ELR (cell line): ENCODE measurements at regions not wholly inside any gene's neighbourhood (a gene's known extent, or its start where the extent isn't known, plus 50 kb on each side); places are given as distances from the start of the nearest gene placed in this dataset.
A peak's percentile ranks its signal among the peaks of the same experiment; 100 is the strongest.

Experiments used
- DNase-seq: peaks from one replicate; pipeline ENCODE4 v3.0.0-alpha.2; 2015; ENCODE audit warnings: low read depth

DNA sequence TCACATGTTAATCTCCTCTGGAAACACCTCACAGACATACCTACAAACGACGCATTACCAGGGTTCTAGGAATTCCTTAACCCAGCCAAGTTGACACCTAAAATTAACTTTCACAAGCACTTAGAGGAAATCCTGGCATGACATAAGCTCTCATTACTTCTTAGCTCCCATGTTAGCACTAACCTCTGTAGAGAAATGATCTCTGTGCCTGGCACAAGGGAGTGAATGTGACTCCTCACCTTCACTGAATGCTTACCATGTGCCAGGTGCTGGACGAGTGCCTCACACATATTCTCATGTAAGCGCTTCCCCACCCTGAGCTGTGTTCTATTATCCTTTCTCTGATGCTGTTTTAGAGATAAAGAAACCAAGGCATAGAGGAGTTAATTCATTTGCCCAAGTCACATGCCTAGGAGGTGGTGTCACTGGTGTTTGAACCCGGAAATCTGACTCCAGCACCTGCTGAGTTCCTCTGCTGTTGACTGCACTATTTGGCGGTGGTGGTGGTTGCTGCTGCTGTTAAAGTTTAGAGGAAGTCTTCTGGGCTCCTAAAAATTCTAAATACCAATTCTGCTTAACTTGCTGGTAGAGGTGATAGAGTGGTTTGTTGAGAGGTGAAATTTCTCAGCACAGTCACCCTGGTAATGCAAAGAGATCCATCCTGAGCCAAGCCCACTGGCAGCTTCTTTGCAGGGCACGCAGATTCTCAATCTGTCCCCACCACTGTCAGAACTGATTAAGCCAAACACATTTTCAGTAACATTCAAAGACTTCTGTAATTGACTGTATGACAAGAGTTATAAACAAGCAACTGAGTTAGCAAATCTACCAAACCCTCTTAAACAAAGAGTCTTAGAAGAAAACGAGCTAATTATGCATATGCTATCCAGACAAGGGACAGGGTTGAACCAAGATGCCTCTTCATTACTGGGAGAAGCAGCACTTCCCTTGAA is 200.3 kb downstream of the CMPK2 start:
- no peak for DNase-seq

DNA sequence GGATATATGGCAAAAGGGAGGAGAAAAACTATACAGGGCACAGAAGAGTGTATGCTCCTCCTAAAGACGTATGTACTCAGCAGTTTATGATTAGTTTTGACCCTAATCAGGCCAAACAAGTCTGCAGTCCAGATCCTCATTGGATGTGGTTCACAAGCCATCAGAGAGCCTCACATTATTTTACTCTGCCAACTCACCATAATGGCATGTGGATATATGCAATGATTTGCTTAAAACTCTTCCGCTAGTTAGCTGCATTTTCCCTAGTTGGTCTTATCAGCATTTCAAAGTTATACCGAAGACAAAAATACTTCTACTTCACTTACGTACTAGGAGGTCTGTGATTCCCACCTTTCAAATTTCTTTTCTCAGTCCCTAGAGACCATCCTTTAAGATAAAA is 198.4 kb downstream of the CMPK2 start:
- DNase-seq: peak; percentile 1

DNA sequence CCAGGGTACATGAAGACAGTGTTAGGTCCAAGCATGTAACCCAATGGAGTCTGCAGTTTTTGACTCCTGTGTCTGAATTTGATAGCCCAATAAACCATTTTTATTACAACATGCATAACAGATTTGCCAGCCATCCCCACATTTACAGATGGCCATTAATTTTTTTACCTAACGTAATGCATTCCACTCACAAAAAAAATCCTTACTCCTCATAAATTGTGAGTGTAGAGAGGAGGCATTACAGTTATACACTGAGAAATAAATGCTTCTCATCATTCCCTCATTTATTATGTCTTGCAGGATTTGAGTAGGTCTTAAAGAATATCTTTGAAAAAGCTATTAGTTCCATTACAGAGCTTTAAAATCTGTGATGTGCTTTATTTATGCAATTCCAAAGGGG is 193.8 kb downstream of the CMPK2 start:
- DNase-seq: no peak

DNA sequence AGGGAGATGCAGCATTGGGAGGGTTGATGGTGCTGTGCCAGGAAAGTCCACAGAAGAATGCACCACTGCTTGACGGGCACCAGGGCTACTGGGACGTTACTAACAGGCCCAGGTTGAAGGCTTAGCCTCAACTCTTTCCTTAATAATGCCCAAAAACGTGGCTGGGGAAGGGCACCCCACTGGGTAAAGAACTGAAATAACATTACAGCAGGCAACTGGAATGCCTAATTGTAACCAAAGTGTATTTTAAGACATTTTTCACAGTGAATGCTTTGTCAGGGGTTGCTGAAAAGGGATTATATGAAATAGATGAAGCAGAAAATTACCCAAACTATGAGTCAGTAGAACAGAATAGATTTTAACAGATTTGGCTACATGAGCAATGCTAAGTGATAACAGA is 191.3 kb downstream of the CMPK2 start:
- no peak for DNase-seq

DNA sequence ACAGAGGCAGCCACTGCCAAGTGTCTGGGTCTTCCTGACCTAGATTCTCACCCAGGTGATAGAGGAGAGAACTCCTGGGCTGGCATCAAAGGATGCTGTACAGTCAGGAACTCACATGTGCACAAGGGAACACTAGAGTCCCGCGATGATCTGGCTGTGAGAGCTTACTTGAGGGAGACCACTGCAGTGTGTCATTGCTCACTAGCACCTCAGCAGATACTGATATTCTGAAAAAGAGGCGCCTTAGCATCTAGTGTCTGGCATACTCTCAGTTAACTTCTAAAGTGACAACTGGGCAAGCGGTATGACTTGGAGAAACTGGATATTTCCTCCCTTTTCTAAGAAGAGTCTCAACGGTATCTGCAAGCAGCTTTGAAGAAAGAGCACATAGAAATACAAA is 189.9 kb downstream of the CMPK2 start:
- DNase-seq: no peak

DNA sequence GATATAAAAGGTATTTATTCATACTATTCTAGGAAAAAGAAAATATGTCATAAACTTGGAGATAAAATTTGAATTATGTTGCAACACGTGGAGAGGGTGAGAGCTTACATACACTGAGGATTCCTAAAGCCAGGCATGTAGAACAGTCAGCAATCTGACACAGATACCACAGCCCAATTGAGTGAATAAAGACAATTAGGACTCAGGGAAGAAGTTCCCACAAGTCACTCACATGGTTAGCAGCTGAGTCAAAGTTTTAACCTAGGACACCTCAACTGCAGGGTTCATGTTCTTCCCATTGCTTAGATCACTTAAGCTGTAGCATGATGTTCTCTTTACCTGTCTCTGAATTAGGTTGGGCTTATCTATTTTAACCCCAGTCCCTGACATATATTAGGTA is 189.5 kb downstream of the CMPK2 start:
- DNase-seq: no peak

DNA sequence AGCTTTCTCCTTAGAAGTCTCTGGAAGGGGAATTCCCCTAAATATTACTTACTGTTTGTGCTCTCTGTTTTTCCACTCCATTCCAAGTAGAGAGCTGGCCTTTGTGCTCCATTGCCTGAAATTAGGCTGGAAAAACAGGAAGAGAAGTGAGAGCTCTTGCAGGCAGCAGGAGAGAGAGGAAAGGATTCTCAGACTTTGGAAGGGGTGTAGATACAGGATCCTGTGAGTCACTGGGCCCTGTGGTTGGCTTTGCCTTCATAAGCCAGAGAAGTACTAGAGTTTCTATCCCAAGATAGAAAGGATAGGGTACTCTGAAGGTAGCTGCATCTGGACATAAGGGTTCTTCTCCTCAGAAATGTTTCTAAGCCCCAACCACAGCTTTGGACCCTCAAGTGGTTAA is 188.9 kb downstream of the CMPK2 start:
- no peak for DNase-seq

DNA sequence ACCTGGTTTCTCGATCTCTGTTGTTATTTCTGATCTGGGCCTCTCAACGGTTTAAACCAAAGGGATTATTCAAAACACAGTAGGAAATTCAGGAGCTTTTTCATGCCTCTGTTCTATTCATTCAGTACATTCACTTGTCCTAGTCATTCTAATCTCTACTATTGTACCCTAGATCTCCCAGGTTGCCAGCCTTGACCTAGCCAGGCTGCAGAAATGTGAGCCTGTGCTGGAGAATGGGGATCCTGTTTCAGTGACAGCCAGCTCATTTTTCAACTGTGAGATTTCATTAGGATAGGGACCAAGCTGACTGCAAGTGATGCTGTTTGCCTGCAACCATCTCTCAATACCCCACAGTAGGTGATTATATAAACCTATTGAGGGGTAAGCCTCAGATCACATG is 186.2 kb downstream of the CMPK2 start:
- no peak for DNase-seq

DNA sequence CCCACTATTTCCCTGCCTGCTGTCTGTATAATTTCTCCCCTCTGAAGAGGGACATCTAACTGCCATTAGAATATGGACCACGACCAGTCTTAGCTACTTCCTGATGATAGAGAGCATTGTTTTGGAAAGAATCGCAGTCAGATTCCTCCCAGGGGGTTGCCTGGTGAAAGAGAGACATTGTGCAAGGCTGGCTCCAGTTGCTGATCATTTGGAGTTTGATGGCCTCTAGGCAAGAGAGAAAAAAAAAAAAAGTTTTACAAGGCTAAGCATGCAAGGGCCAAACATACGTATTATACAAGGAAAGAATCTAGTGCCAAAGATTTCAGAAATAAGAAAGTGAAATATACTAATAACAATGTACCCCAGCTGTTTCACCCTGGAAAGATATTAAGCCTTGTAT is 182.2 kb downstream of the CMPK2 start:
- DNase-seq: no peak

DNA sequence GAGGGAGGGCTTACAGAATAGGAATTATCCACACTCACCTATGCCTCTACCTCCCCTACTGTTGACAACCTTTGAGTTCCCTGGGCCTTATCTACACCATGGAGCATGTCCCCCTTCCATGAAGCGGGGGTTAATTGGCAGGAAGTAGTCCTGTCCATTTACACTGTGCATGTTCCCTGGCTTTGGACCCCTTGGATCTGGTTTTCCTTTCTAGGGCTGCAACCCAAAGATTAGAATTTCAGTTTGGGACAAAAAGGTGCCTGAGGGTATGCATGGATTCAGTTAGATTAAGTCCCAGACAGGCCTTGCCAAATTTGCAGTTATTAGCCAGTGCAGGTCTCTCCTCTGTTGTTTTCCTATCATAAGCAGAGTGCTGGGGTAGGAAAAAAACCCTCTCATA is 180.3 kb downstream of the CMPK2 start:
- no peak for DNase-seq

DNA sequence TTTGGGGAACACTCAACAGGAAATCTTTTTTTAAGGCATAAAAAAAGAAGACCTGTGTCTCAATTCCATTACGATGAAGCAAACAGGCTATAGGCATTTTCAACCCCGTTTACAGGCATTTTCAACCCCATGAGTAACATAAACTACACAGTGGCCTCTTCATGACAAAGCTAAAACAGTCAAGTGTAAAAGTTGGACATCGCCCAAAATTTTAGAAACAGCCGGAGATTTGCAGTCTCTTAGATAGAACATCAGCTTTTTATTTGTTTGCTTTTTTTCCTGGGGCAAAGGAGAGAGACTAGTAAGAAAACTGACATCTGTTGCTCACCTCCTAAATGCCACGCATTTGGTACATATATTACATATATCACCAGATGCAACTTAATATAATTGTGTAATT is 173.7 kb downstream of the CMPK2 start:
- no peak for DNase-seq

DNA sequence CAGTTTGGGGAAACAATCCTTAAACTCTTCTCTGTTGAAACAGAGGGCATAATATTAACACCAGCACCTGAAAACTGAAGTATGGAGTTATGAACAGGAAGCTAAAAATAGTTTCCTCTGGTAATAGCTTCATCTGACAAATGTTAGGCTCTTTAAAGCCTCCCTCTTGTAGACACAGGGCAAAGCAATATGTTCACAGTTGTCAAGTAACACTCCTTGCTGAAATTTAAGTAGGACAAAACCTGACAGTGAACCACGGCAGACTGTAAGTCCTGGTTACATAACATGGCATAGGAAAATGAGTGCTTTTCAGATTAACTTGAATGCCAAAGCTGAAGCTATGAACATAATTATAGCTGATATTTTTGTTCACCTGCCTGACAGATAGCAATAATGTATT is 172.9 kb downstream of the CMPK2 start:
- no peak for DNase-seq

DNA sequence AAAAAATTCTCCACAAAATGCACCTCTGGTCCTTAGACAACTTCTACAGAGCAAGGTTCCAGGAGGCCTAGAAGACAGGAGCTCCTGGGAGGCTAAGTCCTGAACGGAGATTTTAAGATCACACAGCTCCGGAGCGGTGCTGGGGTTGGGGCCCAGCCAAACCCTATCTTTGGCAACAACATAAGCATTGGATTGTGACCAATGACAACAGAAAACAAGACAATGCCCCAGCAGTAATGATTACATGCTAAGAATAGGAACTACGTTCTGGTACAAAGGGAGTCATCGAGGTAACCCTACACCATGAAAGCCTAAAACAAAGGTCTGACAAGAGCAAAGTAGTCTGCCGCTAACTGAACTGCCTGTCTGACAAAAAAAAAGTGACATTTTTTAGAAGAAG is 171.2 kb downstream of the CMPK2 start:
- DNase-seq: no peak

DNA sequence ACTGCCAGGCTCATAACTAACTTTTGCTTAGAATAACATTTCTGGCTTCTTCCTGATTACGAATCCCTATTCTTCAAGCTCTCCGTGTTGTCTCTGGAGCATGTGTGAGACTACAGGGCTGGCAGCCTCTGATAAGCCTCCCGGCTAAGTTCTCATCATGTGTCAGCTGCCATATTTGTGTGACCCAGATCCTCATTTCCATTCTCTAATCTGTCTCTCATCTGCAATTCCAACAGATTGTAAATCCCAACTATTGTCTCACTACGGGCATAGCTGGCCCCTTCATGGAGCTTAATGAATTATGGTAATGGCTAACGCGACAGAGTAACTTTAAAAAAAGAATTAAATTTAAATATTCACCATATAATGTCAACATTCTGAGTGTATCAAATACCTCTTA is 165.4 kb downstream of the CMPK2 start:
- DNase-seq: no peak

DNA sequence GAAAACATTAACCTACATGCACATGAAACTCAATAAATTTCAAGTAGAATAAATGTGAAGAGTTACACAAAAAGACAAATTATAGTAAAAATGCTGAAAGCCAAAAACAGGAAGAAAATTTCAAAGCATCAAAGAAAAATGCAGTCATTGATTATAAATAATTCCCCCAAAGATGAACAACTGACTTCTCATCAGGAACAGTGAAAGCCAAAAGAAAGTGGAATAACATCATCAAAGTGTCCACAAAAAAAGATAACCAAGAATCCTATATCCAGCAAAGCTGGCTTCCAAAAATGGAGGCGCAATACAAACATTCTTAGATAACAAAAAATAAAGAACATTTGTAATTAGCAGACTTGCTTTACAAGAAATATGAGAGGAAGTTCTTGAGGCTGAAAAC is 161.6 kb downstream of the CMPK2 start:
- DNase-seq: no peak

DNA sequence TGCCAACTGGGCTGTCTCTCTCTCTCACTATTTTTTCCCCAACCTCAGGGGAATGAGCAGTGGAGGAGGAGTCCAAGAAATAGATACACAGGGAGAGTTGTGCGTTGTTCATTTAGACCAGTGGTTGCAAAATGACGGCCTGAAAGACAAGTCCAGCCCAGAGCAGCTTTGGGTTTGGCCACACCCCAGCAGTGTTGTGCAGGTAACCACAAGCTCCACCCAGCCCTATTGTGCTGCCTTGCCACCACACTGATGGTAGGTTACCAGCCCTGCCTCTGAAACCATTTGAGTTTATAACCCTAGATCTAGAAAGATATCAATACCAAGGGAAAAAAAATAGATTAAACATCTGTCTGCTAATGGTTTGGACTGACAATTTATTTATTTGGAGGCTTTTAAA is 144.3 kb downstream of the CMPK2 start:
- DNase-seq: no peak

DNA sequence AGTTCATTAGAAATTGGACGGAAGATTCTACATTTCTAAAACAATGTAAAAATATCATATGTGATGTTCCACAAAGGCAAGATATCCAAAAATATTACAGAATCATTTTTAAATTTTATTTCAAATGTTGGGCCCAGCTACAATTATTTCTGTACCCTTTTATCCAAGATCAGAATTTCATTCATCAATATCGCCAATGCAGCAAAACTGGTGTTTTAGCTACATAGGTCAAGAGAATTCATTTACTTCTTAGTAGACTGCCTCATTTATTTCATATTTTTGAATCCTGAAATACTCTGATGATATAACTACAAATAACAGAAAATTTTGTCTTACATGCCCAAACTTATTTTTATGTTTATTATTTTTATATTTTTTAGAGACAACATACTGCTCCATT is 143.1 kb downstream of the CMPK2 start:
- no peak for DNase-seq

DNA sequence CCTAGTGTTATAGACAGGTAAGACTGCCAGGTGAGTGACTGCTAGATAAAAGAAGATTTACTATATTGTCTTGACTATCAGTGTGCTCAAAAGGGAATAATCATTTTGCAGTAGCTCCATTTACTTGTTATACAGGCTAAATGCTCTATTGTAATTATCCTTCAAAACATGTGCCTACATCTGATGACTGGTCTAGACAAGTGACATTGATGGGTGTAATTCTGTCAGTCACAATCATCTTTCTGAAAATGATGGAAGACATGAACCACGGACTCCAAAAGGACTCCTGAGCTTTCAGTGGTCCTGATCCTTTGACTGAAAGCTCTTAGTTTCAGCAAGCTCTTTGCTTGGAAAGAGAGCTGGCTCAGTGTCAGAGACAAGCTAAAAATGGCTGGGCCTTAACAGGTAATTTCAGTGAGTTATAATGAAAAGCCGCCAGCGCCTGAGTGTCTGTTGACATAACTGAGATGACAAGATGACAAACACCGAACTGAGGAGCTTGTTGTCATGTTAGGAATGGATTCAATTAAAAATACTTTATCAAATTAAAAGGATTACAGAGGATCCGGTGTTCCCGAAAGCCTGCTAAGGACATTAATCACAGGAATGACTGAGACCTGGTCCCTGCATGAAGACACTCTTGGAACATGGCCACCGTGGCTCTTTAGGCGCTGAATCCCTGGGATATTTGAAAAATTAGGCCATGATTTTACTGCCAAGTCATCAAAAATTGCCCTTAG is 141.7 kb downstream of the CMPK2 start:
- no peak for DNase-seq

DNA sequence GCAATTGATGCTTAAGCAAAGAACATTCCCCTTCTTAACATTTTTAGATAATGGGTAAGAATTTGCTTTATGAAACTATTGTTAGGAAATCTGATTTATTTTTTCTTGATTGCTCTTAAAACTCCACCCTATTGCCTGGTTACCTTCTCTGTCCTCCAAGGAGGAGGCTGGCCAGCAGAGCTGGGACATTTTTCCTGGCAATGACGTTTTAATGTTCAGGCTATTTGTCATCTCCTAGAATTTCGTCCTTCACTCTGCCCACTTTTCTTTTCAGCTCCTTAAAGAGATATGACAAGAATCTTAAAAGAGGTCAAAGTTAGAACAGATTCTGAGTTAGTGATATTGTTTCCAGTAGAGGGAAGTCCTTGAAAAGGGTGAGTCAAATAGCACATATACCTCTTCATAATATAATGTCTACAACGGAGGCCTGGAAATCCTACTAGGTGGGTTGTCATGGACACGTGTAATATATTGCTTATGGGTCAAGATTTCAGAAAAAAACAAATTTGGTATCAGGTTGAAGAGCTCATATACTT is 141.0 kb downstream of the CMPK2 start:
- DNase-seq: no peak

DNA sequence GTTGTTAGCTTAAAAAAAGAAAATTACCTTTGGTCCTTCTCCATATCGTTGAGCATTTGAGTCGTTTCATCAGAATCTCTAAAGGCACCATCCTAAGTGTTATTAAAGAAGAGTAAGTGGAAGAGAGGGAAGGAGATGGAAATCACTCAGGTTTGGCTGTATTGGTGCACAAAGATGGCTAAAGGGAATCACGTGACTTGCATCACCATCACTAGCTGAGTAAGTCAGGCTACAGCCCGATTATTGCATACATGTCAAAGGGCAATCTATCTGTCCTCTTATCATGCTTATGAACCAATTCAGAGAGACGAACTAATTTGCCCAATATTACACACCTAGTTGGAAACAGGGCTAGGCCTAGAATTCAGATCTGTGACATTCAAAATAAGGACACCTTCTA is 137.6 kb downstream of the CMPK2 start:
- no peak for DNase-seq

DNA sequence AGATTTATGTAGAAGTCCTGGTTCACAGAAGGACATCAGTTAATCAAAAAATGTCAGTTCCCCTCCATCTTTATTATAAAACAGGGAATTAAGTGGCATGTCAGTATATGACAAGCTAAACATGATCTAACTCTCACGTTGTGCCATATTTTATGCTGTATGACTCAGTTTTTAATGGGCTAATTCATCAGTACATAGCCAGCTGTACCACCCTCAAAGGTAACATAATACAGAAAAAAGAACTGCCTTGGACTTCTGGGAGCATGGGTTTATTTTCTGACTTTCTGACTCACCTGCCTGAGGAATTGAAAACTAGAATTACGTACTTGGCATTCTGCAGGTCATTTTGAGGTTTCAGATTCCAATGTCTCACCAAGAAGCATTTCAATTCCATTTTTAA is 135.7 kb downstream of the CMPK2 start:
- no peak for DNase-seq

DNA sequence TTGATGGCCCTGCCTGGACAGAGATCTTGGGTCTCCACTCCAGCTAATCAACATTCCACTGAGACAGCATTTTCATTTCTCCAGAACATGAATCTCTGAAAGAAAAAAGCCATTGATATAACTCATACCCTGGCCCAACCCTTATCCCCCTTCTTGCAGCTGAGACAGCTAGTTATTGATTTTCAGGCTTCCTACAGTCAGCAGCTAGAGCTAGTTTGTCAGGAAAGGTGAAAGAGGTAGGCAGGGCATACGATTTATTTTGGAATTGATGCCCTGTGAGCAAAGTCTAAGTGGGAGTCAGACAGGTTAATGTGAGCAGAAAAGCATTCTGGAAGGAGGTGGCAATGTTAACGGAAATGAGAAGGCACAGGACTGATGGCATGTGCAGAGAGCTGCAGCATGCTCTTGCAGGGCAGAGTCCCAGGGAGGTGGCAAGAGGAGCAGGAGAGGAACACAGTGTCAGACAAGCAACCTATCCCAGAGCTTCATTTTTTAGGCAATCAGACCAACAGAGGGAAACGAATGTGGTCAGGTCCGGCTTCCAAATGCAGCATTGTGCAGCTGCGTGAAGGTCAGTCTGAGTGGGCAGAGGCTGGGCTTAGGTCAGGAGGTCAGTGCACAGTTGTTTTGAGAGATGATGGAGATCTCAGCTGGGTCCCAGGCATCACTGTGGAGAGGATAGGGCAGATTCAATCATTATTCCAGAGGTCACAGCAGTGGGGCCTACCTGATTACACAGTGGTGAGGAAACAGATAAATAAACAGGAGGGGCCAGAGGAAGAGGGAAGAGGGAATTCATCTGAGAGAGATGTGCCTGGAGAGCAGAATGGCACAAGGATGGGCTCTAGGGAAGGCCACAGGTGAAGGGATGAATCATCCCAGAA is 134.8 kb downstream of the CMPK2 start:
- no peak for DNase-seq
